ENCODE measurements at regions not wholly inside any gene's neighbourhood (a gene's known extent, or its start where the extent isn't known, plus 50 kb on each side); places are given as distances from the start of the nearest gene placed in this dataset.

GRCh38 chr15:62875626-62876021, 166.9 kb upstream of the TPM1 start:
- TF ChIP-seq POLR2A (IDR thresholded peaks at IDR 0.05) = no peak
- TF ChIP-seq POLR2AphosphoS5 (IDR thresholded peaks at IDR 0.05) = no peak
